ENCODE measurements at regions not wholly inside any gene's neighbourhood (a gene's known extent, or its start where the extent isn't known, plus 50 kb on each side); places are given as distances from the start of the nearest gene placed in this dataset.

- Histone ChIP-seq H3K9me3 (replicated peaks; ENCODE audit: insufficient read depth, low read length) (no peaks in the 10 kb centered on the region), H3K27me3 (replicated peaks; ENCODE audit: insufficient read depth, low read length) (no peaks in the 10 kb centered on the region), H3K4me2 (ENCODE audit: low read depth, low read length) (no peak overlapping the region), H3K79me2 (ENCODE audit: low read length) (no peaks in the 10 kb centered on the region), H3K36me3 (replicated peaks; ENCODE audit: insufficient read depth, low read length) (no peaks in the 10 kb centered on the region), H3K4me3 (ENCODE audit: low read length) (no peak overlapping the region), H3F3A (ENCODE audit: insufficient read depth, low read length) (no peaks in the 10 kb centered on the region), H4K20me1 (ENCODE audit: insufficient read depth, low read length) (no peaks in the 10 kb centered on the region), H2AFZ (ENCODE audit: low read length) (no peak overlapping the region), H3K27ac (ENCODE audit: low read length) (no peak overlapping the region), H3K9me2 (replicated peaks; ENCODE audit: insufficient read depth, low read length) (no peaks in the 10 kb centered on the region), H3K4me1 (ENCODE audit: low read length) (no peaks in the 10 kb centered on the region), H3K9ac (ENCODE audit: low read length) (no peak overlapping the region)
- no peak for DNase-seq
- TF ChIP-seq EZH2phosphoT487 (IDR thresholded peaks at IDR 0.05; ENCODE audit: low read length) = no peak
- no peak for TF ChIP-seq CTCF (IDR thresholded peaks at IDR 0.05; ENCODE audit: low read length)
- TF ChIP-seq EZH2 (optimal IDR thresholded peaks at IDR 0.05; ENCODE audit: low read depth, low read length) = no peak
Measured at GRCh38 chr2:234251326-234252271, 201.1 kb downstream of the SPP2 start.

GRCh38 chr2:234250926-234251325 lies 200.4 kb downstream of the SPP2 start:
- no peaks in the 10 kb centered on the region for H3K9me3 ChIP-seq (replicated peaks; ENCODE audit: insufficient read depth, low read length)
- H4K20me1 ChIP-seq (ENCODE audit: insufficient read depth, low read length) = no peaks in the 10 kb centered on the region
- no peak overlapping the region for H3K4me2 ChIP-seq (ENCODE audit: low read depth, low read length)
- DNase-seq = no peak
- H3K79me2 ChIP-seq (ENCODE audit: low read length) = no peaks in the 10 kb centered on the region
- H3K4me3 ChIP-seq (ENCODE audit: low read length) = no peak overlapping the region
- H3K9ac ChIP-seq (ENCODE audit: low read length) = no peak overlapping the region
- no peaks in the 10 kb centered on the region for H3F3A ChIP-seq (ENCODE audit: insufficient read depth, low read length)
- no peak overlapping the region for H2AFZ ChIP-seq (ENCODE audit: low read length)
- no peaks in the 10 kb centered on the region for H3K36me3 ChIP-seq (replicated peaks; ENCODE audit: insufficient read depth, low read length)
- TF ChIP-seq EZH2 (optimal IDR thresholded peaks at IDR 0.05; ENCODE audit: low read depth, low read length) (no peak), EZH2phosphoT487 (IDR thresholded peaks at IDR 0.05; ENCODE audit: low read length) (no peak), CTCF (IDR thresholded peaks at IDR 0.05; ENCODE audit: low read length) (no peak)
- no peaks in the 10 kb centered on the region for H3K9me2 ChIP-seq (replicated peaks; ENCODE audit: insufficient read depth, low read length)
- no peak overlapping the region for H3K27ac ChIP-seq (ENCODE audit: low read length)
- H3K4me1 ChIP-seq (ENCODE audit: low read length) = no peaks in the 10 kb centered on the region
- no peaks in the 10 kb centered on the region for H3K27me3 ChIP-seq (replicated peaks; ENCODE audit: insufficient read depth, low read length)

GRCh38 chr2:234249873-234250272 lies 199.4 kb downstream of the SPP2 start:
- Histone ChIP-seq H4K20me1 (ENCODE audit: insufficient read depth, low read length) (no peaks in the 10 kb centered on the region), H3K79me2 (ENCODE audit: low read length) (no peaks in the 10 kb centered on the region), H3K27me3 (replicated peaks; ENCODE audit: insufficient read depth, low read length) (no peaks in the 10 kb centered on the region), H3K27ac (ENCODE audit: low read length) (no peak overlapping the region), H3K9me3 (replicated peaks; ENCODE audit: insufficient read depth, low read length) (no peaks in the 10 kb centered on the region), H3K36me3 (replicated peaks; ENCODE audit: insufficient read depth, low read length) (no peaks in the 10 kb centered on the region), H3K4me2 (ENCODE audit: low read depth, low read length) (no peak overlapping the region), H2AFZ (ENCODE audit: low read length) (no peak overlapping the region), H3K4me3 (ENCODE audit: low read length) (no peak overlapping the region), H3K9ac (ENCODE audit: low read length) (no peak overlapping the region), H3F3A (ENCODE audit: insufficient read depth, low read length) (no peaks in the 10 kb centered on the region), H3K9me2 (replicated peaks; ENCODE audit: insufficient read depth, low read length) (no peaks in the 10 kb centered on the region), H3K4me1 (ENCODE audit: low read length) (no peaks in the 10 kb centered on the region)
- no peak for DNase-seq
- TF ChIP-seq EZH2 (optimal IDR thresholded peaks at IDR 0.05; ENCODE audit: low read depth, low read length) (no peak), CTCF (IDR thresholded peaks at IDR 0.05; ENCODE audit: low read length) (no peak), EZH2phosphoT487 (IDR thresholded peaks at IDR 0.05; ENCODE audit: low read length) (no peak)
